H1 (cell line): ENCODE measurements at regions not wholly inside any gene's neighbourhood (a gene's known extent, or its start where the extent isn't known, plus 50 kb on each side); places are given as distances from the start of the nearest gene placed in this dataset.

Experiments
- CTCF ChIA-PET: fragments of 300-600 bp; sonication (Branson Sonifier 250); formaldehyde crosslinking; loops from one replicate; lab custom pipeline; 2021; ENCODE audit not compliant: partially characterized antibody; lab: Charles Lee
- POLR2A ChIA-PET: fragments of 300-600 bp; sonication (Branson Sonifier 250); formaldehyde crosslinking; loops from one replicate; lab custom pipeline; 2021; ENCODE audit warnings: inconsistent platforms; ENCODE audit not compliant: partially characterized antibody; lab: Charles Lee
- DNase-seq, 2 experiments: peaks; one replicate each; pipeline versions ENCODE4 v3.0.0 to v3.0.0-alpha.2; 2010 to 2022; ENCODE audit warnings: low spot score in 2 of 2, low read depth in 1 of 2, mixed read lengths in 1 of 2
- FAIRE-seq: peaks from 2 replicates; lab custom pipeline; 2011; peaks lifted over from hg19 to GRCh38; lab: Jason Lieb, UNC
- H2AFZ ChIP-seq: 2 replicates; pipeline ENCODE4 v1.8.1; 2012; ENCODE audit warnings: low read length, inconsistent platforms
- H2AK5ac ChIP-seq: 2 replicates; pipeline ENCODE4 v1.6.1; 2013; ENCODE audit warnings: low read depth, low read length
- H2BK120ac ChIP-seq: replicated peaks from 2 replicates; pipeline ENCODE3; 2013; ENCODE audit warnings: low read depth, low read length, inconsistent platforms
- H2BK12ac ChIP-seq: 2 replicates; pipeline ENCODE4 v1.6.1; 2013; ENCODE audit warnings: low read depth, low read length
- H2BK15ac ChIP-seq: 2 replicates; pipeline ENCODE4 v1.6.1; 2013; ENCODE audit warnings: low read length
- H2BK20ac ChIP-seq: 2 replicates; pipeline ENCODE4 v1.6.1; 2013; ENCODE audit warnings: low read length
- H2BK5ac ChIP-seq: 2 replicates; pipeline ENCODE4 v1.6.1; 2013; ENCODE audit warnings: low read depth, low read length
- H3K14ac ChIP-seq: 2 replicates; pipeline ENCODE4 v1.6.1; 2013; ENCODE audit warnings: inconsistent platforms; ENCODE audit not compliant: insufficient read length
- H3K18ac ChIP-seq: 2 replicates; pipeline ENCODE4 v1.6.1; 2013; ENCODE audit warnings: low read length; ENCODE audit errors: extremely low read depth
- H3K23ac ChIP-seq: 2 replicates; pipeline ENCODE4 v1.6.1; 2013; ENCODE audit warnings: inconsistent platforms; ENCODE audit not compliant: insufficient read length
- H3K23me2 ChIP-seq: 2 replicates; pipeline ENCODE4 v1.6.1; 2013; ENCODE audit warnings: low read depth, low read length
- H3K27ac ChIP-seq: 2 replicates; pipeline ENCODE4 v1.6.1; 2011; ENCODE audit warnings: low read depth, low read length, inconsistent platforms
- H3K27me3 ChIP-seq, 4 experiments: replicated peaks in 1 of 4; 1 replicate in 1 of 4; 2 replicates in 3 of 4; pipeline versions ENCODE4 v1.6.1 to v1.8.1; 2011 to 2013; ENCODE audit warnings: low read length in 3 of 4, mild to moderate bottlenecking in 3 of 4, inconsistent platforms in 2 of 4, mixed read lengths in 2 of 4, moderate library complexity in 1 of 4; ENCODE audit not compliant: control insufficient read depth in 3 of 4, insufficient read depth in 3 of 4; ENCODE audit errors: extremely low read depth in 1 of 4
- H3K36me3 ChIP-seq, 4 experiments: 2 replicates each; pipeline versions ENCODE4 v1.6.1 to v1.8.1; 2011 to 2013; ENCODE audit warnings: mild to moderate bottlenecking in 4 of 4, low read length in 3 of 4, moderate library complexity in 2 of 4, control low read depth in 1 of 4, inconsistent platforms in 1 of 4; ENCODE audit not compliant: insufficient read depth in 4 of 4, control insufficient read depth in 2 of 4
- H3K4ac ChIP-seq: replicated peaks from 2 replicates; pipeline ENCODE3; 2013; ENCODE audit warnings: low read length, low read depth, mixed read lengths, inconsistent platforms; ENCODE audit not compliant: insufficient read length
- H3K4me1 ChIP-seq, 4 experiments: replicated peaks in 1 of 4; 1 replicate in 1 of 4; 2 replicates in 3 of 4; pipeline versions ENCODE4 v1.6.1 to v1.8.1; 2011 to 2013; ENCODE audit warnings: low read length in 3 of 4, inconsistent platforms in 2 of 4, mixed read lengths in 1 of 4; ENCODE audit not compliant: insufficient read depth in 4 of 4, control insufficient read depth in 3 of 4
- H3K4me2 ChIP-seq, 2 experiments: 2 replicates each; pipeline versions ENCODE4 v1.6.1 to v1.8.1; 2011 to 2013; ENCODE audit warnings: low read depth in 2 of 2, low read length in 2 of 2, control low read depth in 1 of 2, inconsistent platforms in 1 of 2, mild to moderate bottlenecking in 1 of 2; ENCODE audit not compliant: insufficient read depth in 1 of 2
- H3K4me3 ChIP-seq, 4 experiments: fragments of 200-600, 300-600 bp in 1 of 4; sonication (generic), shearing (Covaris generic), sonication (Bioruptor Twin) in 1 of 4; 2 replicates each; pipeline versions ENCODE4 v1.5.1 to v1.8.1; 2011 to 2016; ENCODE audit warnings: low read length in 4 of 4, low read depth in 3 of 4, control low read depth in 2 of 4, inconsistent platforms in 2 of 4, mild to moderate bottlenecking in 2 of 4, mixed read lengths in 1 of 4, moderate library complexity in 1 of 4; ENCODE audit not compliant: insufficient read depth in 2 of 4; ENCODE audit errors: extremely low read depth in 1 of 4
- H3K56ac ChIP-seq: replicated peaks from 2 replicates; pipeline ENCODE3; 2013; ENCODE audit warnings: low read depth, mild to moderate bottlenecking, mixed read lengths, low read length, inconsistent platforms; ENCODE audit not compliant: insufficient read length
- H3K79me1 ChIP-seq: 2 replicates; pipeline ENCODE4 v1.6.1; 2013; ENCODE audit warnings: low read depth, low read length, control low read depth
- H3K79me2 ChIP-seq, 2 experiments: 2 replicates each; pipeline versions ENCODE4 v1.6.1 to v1.8.1; 2012 to 2013; ENCODE audit warnings: low read length in 2 of 2, mild to moderate bottlenecking in 2 of 2, inconsistent platforms in 1 of 2; ENCODE audit not compliant: insufficient read depth in 2 of 2, control insufficient read depth in 1 of 2
- H3K9ac ChIP-seq, 4 experiments: replicated peaks in 1 of 4; 1 replicate in 1 of 4; 2 replicates in 3 of 4; pipeline versions ENCODE4 v1.6.1 to v1.8.1; 2011 to 2013; ENCODE audit warnings: low read depth in 3 of 4, low read length in 3 of 4, control low read depth in 2 of 4, mild to moderate bottlenecking in 2 of 4, moderate library complexity in 2 of 4, inconsistent platforms in 1 of 4; ENCODE audit errors: extremely low read depth in 1 of 4
- H3K9me3 ChIP-seq, 2 experiments: 2 replicates each; pipeline versions ENCODE4 v1.6.1 to v1.8.1; 2012 to 2013; ENCODE audit warnings: mild to moderate bottlenecking in 2 of 2, moderate library complexity in 2 of 2, control low read depth in 1 of 2, inconsistent platforms in 1 of 2, low read depth in 1 of 2, low read length in 1 of 2, mixed read lengths in 1 of 2; ENCODE audit not compliant: insufficient read depth in 2 of 2
- H4K20me1 ChIP-seq, 2 experiments: replicated peaks in 1 of 2; 2 replicates each; pipeline versions ENCODE3 to v1.8.1; 2011 to 2013; ENCODE audit warnings: inconsistent platforms in 2 of 2, low read length in 2 of 2, mild to moderate bottlenecking in 1 of 2; ENCODE audit not compliant: insufficient read depth in 2 of 2, control insufficient read depth in 1 of 2
- H4K5ac ChIP-seq: 2 replicates; pipeline ENCODE4 v1.6.1; 2013; ENCODE audit warnings: low read length, low read depth, mixed read lengths, inconsistent platforms; ENCODE audit not compliant: insufficient read length
- H4K8ac ChIP-seq: 2 replicates; pipeline ENCODE4 v1.8.0; 2013; ENCODE audit warnings: mild to moderate bottlenecking, moderate library complexity, low read length, inconsistent platforms; ENCODE audit not compliant: insufficient read depth; ENCODE audit errors: extremely low read depth
- H4K91ac ChIP-seq: replicated peaks from 2 replicates; pipeline ENCODE3; 2013; ENCODE audit warnings: low read length, mixed read lengths, inconsistent platforms; ENCODE audit not compliant: insufficient read length
- ATF2 ChIP-seq: IDR thresholded peaks from 2 replicates; pipeline ENCODE4 v1.6.1; 2012; ENCODE audit warnings: low read length, inconsistent platforms
- ATF3 ChIP-seq: IDR thresholded peaks from 2 replicates; pipeline ENCODE4 v1.6.1; 2011; ENCODE audit warnings: low read depth, mild to moderate bottlenecking, low read length; ENCODE audit not compliant: insufficient read depth
- CHD2 ChIP-seq: IDR thresholded peaks from 2 replicates; pipeline ENCODE4 v1.6.1; 2012; ENCODE audit warnings: low read length, improper control_type of control experiment
- EGR1 ChIP-seq: IDR thresholded peaks from 2 replicates; pipeline ENCODE4 v1.6.1; 2011; ENCODE audit warnings: low read depth, low read length, borderline replicate concordance
- HDAC2 ChIP-seq, 2 experiments: fragments of 300-600 bp in 1 of 2; sonication (generic) in 1 of 2; IDR thresholded peaks; 2 replicates each; pipeline ENCODE4 v1.6.1; 2011 to 2012; ENCODE audit warnings: low read depth in 2 of 2, low read length in 2 of 2, mild to moderate bottlenecking in 2 of 2, moderate library complexity in 2 of 2, borderline replicate concordance in 1 of 2, inconsistent platforms in 1 of 2
- JUN ChIP-seq: IDR thresholded peaks from 2 replicates; pipeline ENCODE4 v1.6.1; 2011; ENCODE audit warnings: low read depth, mild to moderate bottlenecking, improper control_type of control experiment, low read length
- JUND ChIP-seq: IDR thresholded peaks from 2 replicates; pipeline ENCODE4 v1.6.1; 2011; ENCODE audit warnings: mild to moderate bottlenecking, improper control_type of control experiment, low read length
- RBBP5 ChIP-seq: IDR thresholded peaks from 2 replicates; pipeline ENCODE4 v1.7.1; 2012; ENCODE audit warnings: low read depth, mild to moderate bottlenecking, inconsistent platforms, low read length, moderate library complexity, borderline replicate concordance
- SIN3A ChIP-seq, 2 experiments: IDR thresholded peaks in 1 of 2; conservative IDR thresholded peaks in 1 of 2; 2 replicates each; pipeline ENCODE4 v1.6.1; 2011 to 2012; ENCODE audit warnings: low read length in 2 of 2, improper control_type of control experiment in 1 of 2, low read depth in 1 of 2, mild to moderate bottlenecking in 1 of 2
- SP2 ChIP-seq: IDR thresholded peaks from 2 replicates; pipeline ENCODE4 v1.6.1; 2012; ENCODE audit warnings: mild to moderate bottlenecking, low read length, inconsistent platforms
- TAF7 ChIP-seq: optimal IDR thresholded peaks from 2 replicates; pipeline ENCODE3; 2011; ENCODE audit warnings: low read depth, mild to moderate bottlenecking, inconsistent platforms, low read length, moderate library complexity, borderline replicate concordance
- YY1 ChIP-seq: IDR thresholded peaks from 2 replicates; pipeline ENCODE4 v1.6.1; 2011; ENCODE audit warnings: low read depth, mild to moderate bottlenecking, low read length
- ZNF274 ChIP-seq: IDR thresholded peaks from 2 replicates; pipeline ENCODE4 v1.7.0; 2012; ENCODE audit warnings: low read length, borderline replicate concordance; ENCODE audit errors: extremely low read depth
- WGBS, 2 experiments: shearing (Covaris generic) in 1 of 2; methylation state at CpG; one replicate each; pipeline versions ENCODE4 v1.1.6 to v1.1.7; 2013 to 2015; ENCODE audit warnings: low lambda C conversion rate in 2 of 2, mixed read lengths in 2 of 2, inconsistent platforms in 1 of 2, low coverage in 1 of 2, missing lambda C conversion rate in 1 of 2; ENCODE audit not compliant: insufficient replicate concordance in 2 of 2, insufficient coverage in 1 of 2, insufficient read length in 1 of 2; ENCODE audit errors: extremely low coverage in 1 of 2, missing lambda C conversion rate in 1 of 2; 5-methylcytosine and 5-hydroxymethylcytosine counted together

GRCh38 chrX:121256647-121257046 is 209.2 kb downstream of the GLUD2 start:
- Histone ChIP-seq H3K4me2 (no peak overlapping the region), H4K20me1 (no peaks in the 10 kb centered on the region), H2BK120ac (no peak overlapping the region), H3K79me2 (no peaks in the 10 kb centered on the region), H3K23me2 (no peaks in the 10 kb centered on the region), H3K9ac (no peak overlapping the region), H2BK12ac (no peak overlapping the region), H3K79me1 (no peaks in the 10 kb centered on the region), H2BK20ac (no peak overlapping the region), H2AK5ac (no peak overlapping the region), H4K91ac (no peak overlapping the region), H3K4me1 (no peaks in the 10 kb centered on the region), H3K14ac (no peak overlapping the region), H3K27ac (no peak overlapping the region), H3K36me3 (no peaks in the 10 kb centered on the region), H3K18ac (no peak overlapping the region), H3K9me3 (peaks cover 0 to 26% of the 10 kb centered on the region in 2 experiments; a peak in 1 of 4 replicates), H4K8ac (no peak overlapping the region), H3K4me3 (no peak overlapping the region), H2AFZ (no peak overlapping the region), H2BK15ac (no peak overlapping the region), H3K4ac (no peak overlapping the region), H4K5ac (no peak overlapping the region), H3K27me3 (no peaks in the 10 kb centered on the region), H3K56ac (no peak overlapping the region), H3K23ac (no peak overlapping the region), H2BK5ac (no peak overlapping the region)
- no peak for DNase-seq
- ChIA-PET POLR2A (no interaction called here), CTCF (no interaction called here)
- WGBS, 2 experiments = 59% methylated on average over 2 of the region's 2 CpGs; no CpG with 5 or more reads in 1 of the 2 experiments
- no peak for FAIRE-seq
- TF ChIP-seq RBBP5 = no peak
- TF ChIP-seq ZNF274 = no peak
- no peak for TF ChIP-seq ATF3
- TF ChIP-seq HDAC2 (IDR thresholded peaks at IDR 0.05; ENCODE audit: borderline replicate concordance in 1 of 2, low read depth in 2 of 2, low read length in 2 of 2) = no peak
- TF ChIP-seq TAF7 = no peak
- no peak for TF ChIP-seq SP2
- TF ChIP-seq JUN = no peak
- no peak for TF ChIP-seq YY1
- no peak for TF ChIP-seq JUND
- TF ChIP-seq SIN3A (conservative IDR thresholded peaks at IDR 0.05 in 1 of 2, IDR thresholded peaks at IDR 0.05 in 1 of 2; ENCODE audit: low read depth in 1 of 2, low read length in 2 of 2) = no peak
- TF ChIP-seq EGR1 = no peak
- TF ChIP-seq CHD2 = no peak
- no peak for TF ChIP-seq ATF2
